ENCODE measurements at regions not wholly inside any gene's neighbourhood (a gene's known extent, or its start where the extent isn't known, plus 50 kb on each side); places are given as distances from the start of the nearest gene placed in this dataset.

GRCh38 chr11:122219791-122220190 lies 103.8 kb upstream of the BLID start:
- TF ChIP-seq CTCF (IDR thresholded peaks at IDR 0.05) (no peak), POLR2A (IDR thresholded peaks at IDR 0.05) (no peak)

Data from body of pancreas (tissue), 4 donors.